AG04450 (cell line): ENCODE measurements at regions not wholly inside any gene's neighbourhood (a gene's known extent, or its start where the extent isn't known, plus 50 kb on each side); places are given as distances from the start of the nearest gene placed in this dataset.
A peak's percentile ranks its signal among the peaks of the same experiment; 100 is the strongest.

Source experiments
- CTCF ChIA-PET: fragments of 300-600, 350-600 bp; formaldehyde crosslinking; extraction: SDS; loops from one replicate; lab custom pipeline; 2022; ENCODE audit warnings: antibody characterized with exemption, inconsistent platforms; lab: Charles Lee
- POLR2A ChIA-PET: fragments of 350-600 bp; formaldehyde crosslinking; extraction: SDS; loops from one replicate; lab custom pipeline; 2021; ENCODE audit warnings: antibody characterized with exemption, inconsistent platforms; lab: Yijun Ruan, JAX
- DNase-seq: peaks from one replicate; pipeline ENCODE4 v3.0.0-alpha.2; 2011; ENCODE audit warnings: low read depth, low spot score
- H3K27ac ChIP-seq: one replicate; pipeline ENCODE4 v1.5.1; 2012; ENCODE audit warnings: low read depth, low read length, control low read depth
- H3K27me3 ChIP-seq: one replicate; pipeline ENCODE4 v1.6.0; 2012; ENCODE audit warnings: low read length; ENCODE audit not compliant: control insufficient read depth, insufficient read depth
- H3K4me3 ChIP-seq: 2 replicates; pipeline ENCODE4 v1.5.1; 2011; ENCODE audit warnings: mild to moderate bottlenecking, low read depth, low read length, control low read depth
- H3K9me3 ChIP-seq: 2 replicates; pipeline ENCODE4 v1.5.1; 2012; ENCODE audit warnings: low read length; ENCODE audit not compliant: control insufficient read depth, insufficient read depth
- TF ChIP-seq, protein P1 (sequence below): IDR thresholded peaks from 2 replicates; pipeline ENCODE4 v1.5.1; 2011; ENCODE audit warnings: low read depth, low read length, control low read depth, inconsistent platforms

DNA sequence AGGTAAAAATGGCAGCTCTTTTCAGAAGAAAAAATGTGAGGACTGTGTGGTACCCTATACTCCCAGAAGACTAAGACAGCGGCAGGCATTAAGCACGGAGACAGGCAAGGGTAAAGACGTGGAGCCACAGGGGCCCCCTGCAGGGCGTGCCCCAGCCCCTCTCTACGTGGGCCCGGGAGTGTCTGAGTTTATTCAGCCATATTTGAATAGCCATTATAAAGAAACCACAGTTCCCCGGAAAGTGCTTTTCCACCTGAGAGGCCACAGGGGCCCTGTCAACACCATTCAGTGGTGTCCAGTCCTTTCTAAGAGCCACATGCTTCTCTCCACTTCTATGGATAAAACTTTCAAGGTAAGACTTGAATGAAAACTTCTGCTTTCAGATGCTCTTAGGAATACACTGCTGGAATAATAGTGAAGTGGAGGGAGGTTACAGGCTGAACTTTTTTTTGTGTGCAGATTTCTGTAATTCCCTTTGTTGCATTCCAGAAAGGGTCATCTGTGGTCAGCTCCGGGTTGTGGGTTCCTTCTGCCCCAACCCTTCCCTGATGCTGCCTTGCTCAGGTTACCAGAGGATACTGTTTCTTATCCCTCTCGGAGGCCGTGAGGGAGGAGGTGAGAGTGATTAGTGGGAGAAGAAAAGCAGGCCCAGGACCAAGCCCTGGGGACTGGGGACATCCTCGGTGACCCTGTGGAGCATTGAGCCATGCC, 58.4 kb downstream of the SLC25A47 start:
- TF ChIP-seq, protein P1, sequence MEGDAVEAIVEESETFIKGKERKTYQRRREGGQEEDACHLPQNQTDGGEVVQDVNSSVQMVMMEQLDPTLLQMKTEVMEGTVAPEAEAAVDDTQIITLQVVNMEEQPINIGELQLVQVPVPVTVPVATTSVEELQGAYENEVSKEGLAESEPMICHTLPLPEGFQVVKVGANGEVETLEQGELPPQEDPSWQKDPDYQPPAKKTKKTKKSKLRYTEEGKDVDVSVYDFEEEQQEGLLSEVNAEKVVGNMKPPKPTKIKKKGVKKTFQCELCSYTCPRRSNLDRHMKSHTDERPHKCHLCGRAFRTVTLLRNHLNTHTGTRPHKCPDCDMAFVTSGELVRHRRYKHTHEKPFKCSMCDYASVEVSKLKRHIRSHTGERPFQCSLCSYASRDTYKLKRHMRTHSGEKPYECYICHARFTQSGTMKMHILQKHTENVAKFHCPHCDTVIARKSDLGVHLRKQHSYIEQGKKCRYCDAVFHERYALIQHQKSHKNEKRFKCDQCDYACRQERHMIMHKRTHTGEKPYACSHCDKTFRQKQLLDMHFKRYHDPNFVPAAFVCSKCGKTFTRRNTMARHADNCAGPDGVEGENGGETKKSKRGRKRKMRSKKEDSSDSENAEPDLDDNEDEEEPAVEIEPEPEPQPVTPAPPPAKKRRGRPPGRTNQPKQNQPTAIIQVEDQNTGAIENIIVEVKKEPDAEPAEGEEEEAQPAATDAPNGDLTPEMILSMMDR: no peak
- ChIA-PET POLR2A (no interaction called here), CTCF (interaction anchor here (4.7 to 8.0 kb wide), 2 partner anchors 14 to 264 kb away, joined by 36 to 150 read pairs; no protein-coding TSS in a partner anchor)
- Histone ChIP-seq H3K4me3 (no peak overlapping the region), H3K27me3 (no peaks in the 10 kb centered on the region), H3K27ac (peak overlapping the region; percentile 21), H3K9me3 (no peaks in the 10 kb centered on the region; the same call in 1 of the 2 replicates)
- no peak for DNase-seq

DNA sequence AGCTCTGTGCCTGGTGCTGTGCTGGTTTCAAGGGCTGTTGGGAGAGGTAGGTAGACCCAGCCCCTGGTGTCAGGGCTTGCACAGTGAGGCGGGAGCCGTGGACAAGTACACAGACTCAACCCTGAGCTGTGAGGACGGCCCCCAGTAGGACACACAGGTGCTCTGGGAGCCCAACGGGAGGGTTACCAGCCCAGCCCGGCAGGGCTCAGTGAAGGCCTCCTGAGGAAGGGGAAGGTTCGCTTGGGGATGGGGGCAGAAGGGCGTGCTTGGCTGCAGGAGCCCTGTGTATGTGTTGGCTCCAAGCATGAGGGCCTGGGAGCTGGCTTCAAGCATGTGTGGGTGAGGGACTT, 58.9 kb downstream of the SLC25A47 start:
- Histone ChIP-seq H3K4me3 (no peak overlapping the region), H3K27ac (no peak overlapping the region), H3K27me3 (no peaks in the 10 kb centered on the region), H3K9me3 (no peaks in the 10 kb centered on the region; the same call in 1 of the 2 replicates)
- ChIA-PET CTCF (interaction anchor here (2.1 to 8.0 kb wide), 3 partner anchors 13 to 264 kb away, joined by 11 to 150 read pairs (median 36); no protein-coding TSS in a partner anchor), POLR2A (interaction anchor here (1.2 kb wide), 1 partner anchor 264 kb away, joined by 3 read pairs; no protein-coding TSS in a partner anchor)
- TF ChIP-seq, protein P1: no peak
- no peak for DNase-seq

DNA sequence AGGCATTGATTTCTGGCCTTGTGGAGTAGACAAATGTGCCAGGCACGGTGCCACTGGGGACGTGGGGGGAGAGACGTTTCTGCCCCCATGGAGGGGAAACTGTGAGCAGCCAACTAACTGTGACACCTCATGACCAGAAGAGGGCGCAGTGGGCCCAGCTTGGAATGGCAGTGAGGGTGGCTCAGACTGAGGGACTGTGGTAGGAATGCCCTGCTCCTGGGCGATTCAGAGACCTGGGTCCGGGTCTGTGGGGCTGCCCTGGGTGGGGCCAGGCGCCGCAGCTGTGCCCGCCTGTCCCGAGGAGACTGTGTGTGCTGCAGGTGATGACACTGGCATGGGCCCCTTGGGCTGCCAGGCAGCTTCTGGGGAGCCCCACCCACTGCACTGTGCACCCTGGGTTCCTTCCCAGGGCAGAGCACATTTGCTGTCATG, 60.6 kb downstream of the SLC25A47 start:
- no peak for DNase-seq
- POLR2A ChIA-PET: no interaction called here
- TF ChIP-seq, protein P1: peak; percentile 84
- Histone ChIP-seq H3K27ac (no peak overlapping the region), H3K4me3 (no peak overlapping the region), H3K27me3 (no peaks in the 10 kb centered on the region), H3K9me3 (no peaks in the 10 kb centered on the region; the same call in 1 of the 2 replicates)
- CTCF ChIA-PET: interaction anchor here (0.5 to 8.0 kb wide), 15 partner anchors 11 to 1244 kb away, joined by 3 to 150 read pairs (median 6); no protein-coding TSS in a partner anchor

DNA sequence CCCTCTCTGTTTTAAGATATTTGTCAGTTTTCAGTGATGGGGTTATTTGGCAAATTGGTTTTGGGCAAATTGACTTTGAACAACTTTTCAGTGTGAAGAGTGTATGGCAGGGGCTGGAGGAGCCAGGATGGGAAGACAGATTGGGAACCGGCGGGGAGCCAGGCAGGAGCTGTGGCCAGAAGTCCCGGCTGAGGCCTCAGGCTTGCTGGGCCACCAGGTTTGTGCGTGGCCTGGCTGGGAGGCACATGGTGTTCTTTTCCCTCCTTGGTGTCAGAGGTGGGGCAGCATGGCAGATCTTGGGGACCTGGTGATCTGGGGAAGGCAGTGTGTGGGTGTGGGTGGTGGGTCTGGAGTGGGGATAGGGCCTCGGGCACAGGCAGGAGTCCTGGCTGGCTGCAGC, 61.1 kb downstream of the SLC25A47 start:
- CTCF ChIA-PET: interaction anchor here (0.5 to 8.0 kb wide), 42 partner anchors 9 to 1245 kb away, joined by 3 to 150 read pairs (median 6); a partner anchor contains a TSS

More for the DNA sequence above, 61.1 kb downstream of the SLC25A47 start:
- Histone ChIP-seq H3K9me3 (no peaks in the 10 kb centered on the region; the same call in 1 of the 2 replicates), H3K27ac (no peak overlapping the region), H3K4me3 (no peak overlapping the region), H3K27me3 (no peaks in the 10 kb centered on the region)
- no peak for DNase-seq
- TF ChIP-seq, protein P1: no peak
- POLR2A ChIA-PET: interaction anchor here (1.5 to 1.7 kb wide), 2 partner anchors 9 to 442 kb away, joined by 4 read pairs; partner anchors contain the start of gene MEG3
